SKM-1 (cell line): ENCODE measurements at regions not wholly inside any gene's neighbourhood (a gene's known extent, or its start where the extent isn't known, plus 50 kb on each side); places are given as distances from the start of the nearest gene placed in this dataset.

Experiments
- DNase-seq: peaks from one replicate; lab custom pipeline; 2025; ENCODE audit not compliant: unreplicated experiment; lab: John Stamatoyannopoulos, UW

- DNase-seq: no peak
Observed at GRCh38 chr6:26149240-26149639, 62.0 kb downstream of the HFE start.

GRCh38 chr6:26152226-26153101 lies 65.2 kb downstream of the HFE start:
- DNase-seq: no peak

GRCh38 chr6:26155061-26155930 lies 68.1 kb downstream of the HFE start:
- no peak for DNase-seq

- peak; percentile 70 for DNase-seq
Observed at GRCh38 chr6:26156105-26156849, 69.0 kb downstream of the HFE start.

- DNase-seq: peak; percentile 89
Observed at GRCh38 chr6:26156850-26157250, 69.6 kb downstream of the HFE start.

- peak; percentile 99 for DNase-seq
Observed at GRCh38 chr6:26157251-26158075, 70.2 kb downstream of the HFE start.

GRCh38 chr6:26158076-26158580 lies 70.9 kb downstream of the HFE start:
- no peak for DNase-seq

GRCh38 chr6:26158581-26159356 lies 71.5 kb downstream of the HFE start:
- peak; percentile 33 for DNase-seq

- DNase-seq: no peak
Observed at GRCh38 chr6:26159357-26160273, 72.4 kb downstream of the HFE start.

GRCh38 chr6:26161322-26161721 lies 74.1 kb downstream of the HFE start:
- no peak for DNase-seq

GRCh38 chr6:26162399-26162798 lies 75.2 kb downstream of the HFE start:
- DNase-seq: no peak

- DNase-seq: no peak
Observed at GRCh38 chr6:26163427-26164119, 76.3 kb downstream of the HFE start.

GRCh38 chr6:26164120-26164505 lies 76.9 kb downstream of the HFE start:
- DNase-seq: no peak

GRCh38 chr6:26165261-26165790 lies 78.1 kb downstream of the HFE start:
- DNase-seq: no peak

GRCh38 chr6:26170181-26170580 lies 83.0 kb downstream of the HFE start:
- no peak for DNase-seq

GRCh38 chr6:26170951-26171841 lies 84.0 kb downstream of the HFE start:
- no peak for DNase-seq

GRCh38 chr6:26172608-26172968 lies 85.4 kb downstream of the HFE start:
- peak; percentile 64 for DNase-seq
